Lung (tissue), 11 donors: ENCODE measurements at regions not wholly inside any gene's neighbourhood (a gene's known extent, or its start where the extent isn't known, plus 50 kb on each side); places are given as distances from the start of the nearest gene placed in this dataset.

Experiments used
- ATAC-seq: fragments of 200-7000 bp; cut with Tn5 transposase; one replicate; pipeline ENCODE4 v1.9.1; 2020; ENCODE audit warnings: moderate number of reproducible peaks; ENCODE audit not compliant: insufficient read depth, low FRiP score
- DNase-seq, 3 donors: peaks; one replicate each; pipeline ENCODE4 v3.0.0-alpha.2; 2013 to 2017
- H3K27ac ChIP-seq, 2 donors: one replicate each; pipeline ENCODE4 v1.5.1; 2013; ENCODE audit warnings: mild to moderate bottlenecking in 2 of 2, moderate library complexity in 2 of 2, control low read depth in 1 of 2, inconsistent platforms in 1 of 2, low read depth in 1 of 2, low read length in 1 of 2
- H3K27me3 ChIP-seq, 3 donors: one replicate each; pipeline ENCODE4 v1.5.1; 2013; ENCODE audit warnings: low read length in 2 of 3; ENCODE audit not compliant: control insufficient read depth in 3 of 3, insufficient read depth in 3 of 3
- H3K36me3 ChIP-seq, 4 donors: one replicate each; pipeline ENCODE4 v1.5.1; 2013; ENCODE audit warnings: low read length in 4 of 4, mild to moderate bottlenecking in 1 of 4, moderate library complexity in 1 of 4; ENCODE audit not compliant: control insufficient read depth in 4 of 4, insufficient read depth in 4 of 4
- H3K4me1 ChIP-seq, 5 donors: one replicate each; pipeline ENCODE4 v1.5.1; 2013; ENCODE audit warnings: low read length in 5 of 5, mild to moderate bottlenecking in 2 of 5, moderate library complexity in 1 of 5; ENCODE audit not compliant: control insufficient read depth in 5 of 5, insufficient read depth in 5 of 5
- H3K4me3 ChIP-seq: one replicate; pipeline ENCODE4 v1.5.1; 2013; ENCODE audit warnings: mild to moderate bottlenecking, control low read depth, moderate library complexity
- H3K9ac ChIP-seq, 2 donors: one replicate each; pipeline ENCODE4 v1.5.1; 2013; ENCODE audit warnings: low read length in 2 of 2, control low read depth in 1 of 2; ENCODE audit not compliant: insufficient read depth in 1 of 2
- H3K9me3 ChIP-seq, 4 donors: one replicate each; pipeline ENCODE4 v1.5.1; 2013; ENCODE audit warnings: low read length in 3 of 4, mild to moderate bottlenecking in 1 of 4, moderate library complexity in 1 of 4; ENCODE audit not compliant: control insufficient read depth in 4 of 4, insufficient read depth in 3 of 4
- CTCF ChIP-seq: IDR thresholded peaks from 2 replicates; pipeline ENCODE4 v1.5.1; 2012; ENCODE audit warnings: mild to moderate bottlenecking; ENCODE audit errors: control extremely low read depth, extremely low read depth
- WGBS, 2 donors: extraction: QIAGEN DNeasy Blood & Tissue Kit; methylation state at CpG; one replicate each; pipeline ENCODE4 v1.1.7; 2013; 5-methylcytosine and 5-hydroxymethylcytosine counted together
- donor health status: control.
- donor health status: control.
- donor health status: Bipolar disorder and iron deficiency.
- donor health status: healthy.
- donor health status: DM: yes; HTN: yes; CAD: no.

GRCh38 chr5:66337626-66338226 lies 193.6 kb downstream of the SREK1 start:
- no peak overlapping the region for H3K9ac ChIP-seq
- no peaks in the 10 kb centered on the region for H3K27me3 ChIP-seq
- ATAC-seq (no peak), DNase-seq (no peak)
- no peaks in the 10 kb centered on the region for H3K4me1 ChIP-seq
- TF ChIP-seq CTCF = no peak
- 78 to 85% methylated on average over 11 of the region's 11 CpGs for WGBS, 2 donors
- H3K27ac ChIP-seq = no peak overlapping the region
- peaks cover 0 to 3% (median 0%) of the 10 kb centered on the region in 4 donors for H3K9me3 ChIP-seq
- H3K4me3 ChIP-seq = no peak overlapping the region
- no peaks in the 10 kb centered on the region for H3K36me3 ChIP-seq

- no peak for TF ChIP-seq CTCF
- Histone ChIP-seq H3K4me1 (no peaks in the 10 kb centered on the region), H3K27me3 (no peaks in the 10 kb centered on the region), H3K9me3 (no peaks in the 10 kb centered on the region), H3K4me3 (no peak overlapping the region), H3K36me3 (no peaks in the 10 kb centered on the region), H3K27ac (no peak overlapping the region), H3K9ac (no peak overlapping the region)
- DNase-seq = no peak
- ATAC-seq = no peak
- WGBS, 2 donors = 72 to 73% methylated on average over 2 of the region's 2 CpGs
Observed at GRCh38 chr5:66338828-66339227, 194.7 kb downstream of the SREK1 start.

GRCh38 chr5:66339896-66340295 lies 195.8 kb downstream of the SREK1 start:
- Histone ChIP-seq H3K9me3 (no peaks in the 10 kb centered on the region), H3K27ac (no peak overlapping the region), H3K27me3 (no peaks in the 10 kb centered on the region), H3K36me3 (no peaks in the 10 kb centered on the region), H3K4me1 (peaks cover 0 to 5% (median 0%) of the 10 kb centered on the region in 5 donors), H3K9ac (no peak overlapping the region), H3K4me3 (no peak overlapping the region)
- DNase-seq (no peak), ATAC-seq (no peak)
- TF ChIP-seq CTCF = no peak
- WGBS, 2 donors = 38 to 70% methylated on average over 1 of the region's 1 CpG

- H3K9me3 ChIP-seq = no peaks in the 10 kb centered on the region
- no peak overlapping the region for H3K27ac ChIP-seq
- ATAC-seq = no peak
- no peak overlapping the region for H3K4me3 ChIP-seq
- H3K9ac ChIP-seq = no peak overlapping the region
- H3K4me1 ChIP-seq = peaks cover 0 to 7% (median 0%) of the 10 kb centered on the region in 5 donors
- TF ChIP-seq CTCF = no peak
- 71 to 86% methylated on average over 1 of the region's 1 CpG for WGBS, 2 donors
- H3K27me3 ChIP-seq = no peaks in the 10 kb centered on the region
- H3K36me3 ChIP-seq = no peaks in the 10 kb centered on the region
- no peak for DNase-seq
Observed at GRCh38 chr5:66340786-66341185, 196.7 kb downstream of the SREK1 start.
